ENCODE measurements at regions not wholly inside any gene's neighbourhood (a gene's known extent, or its start where the extent isn't known, plus 50 kb on each side); places are given as distances from the start of the nearest gene placed in this dataset.
"Not testable (repeated sequence)": the region's sequence is repeated elsewhere in the genome, so short reads cannot be mapped to it uniquely, and the experiment has no call there.

DNA sequence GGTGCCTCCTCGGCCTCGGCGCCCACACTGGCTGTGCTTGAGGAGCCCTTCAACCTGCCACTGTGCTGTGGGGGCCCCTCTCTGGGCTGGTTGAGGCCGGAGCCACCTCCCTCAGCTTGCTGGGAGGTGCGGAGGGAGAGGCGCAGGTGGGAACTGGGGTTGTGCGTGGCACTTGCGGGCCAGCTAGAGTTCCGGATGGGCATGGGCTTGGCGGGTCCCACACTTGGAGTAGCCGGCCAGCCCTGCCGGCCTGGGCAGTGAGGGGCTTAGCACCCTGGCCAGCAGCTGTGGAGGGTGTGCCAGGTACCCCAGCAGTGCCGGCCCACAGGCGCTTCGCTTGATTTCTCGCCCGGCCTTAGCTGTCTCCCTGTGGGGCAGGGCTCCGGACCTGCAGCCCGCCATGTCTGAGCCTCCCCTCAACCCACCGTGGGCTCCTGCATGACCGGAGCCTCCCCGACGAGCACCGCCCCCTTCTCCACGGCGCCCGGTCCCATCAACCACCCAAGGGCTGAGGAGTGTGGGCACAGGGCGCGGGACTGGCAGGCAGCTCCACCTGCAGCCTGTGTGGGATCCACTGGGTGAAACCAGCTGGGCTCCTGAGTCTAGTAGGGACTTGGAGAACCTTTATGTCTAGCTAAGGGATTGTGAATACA is 723.8 kb downstream of the DIAPH3 start:
- no peak for DNase-seq

DNA sequence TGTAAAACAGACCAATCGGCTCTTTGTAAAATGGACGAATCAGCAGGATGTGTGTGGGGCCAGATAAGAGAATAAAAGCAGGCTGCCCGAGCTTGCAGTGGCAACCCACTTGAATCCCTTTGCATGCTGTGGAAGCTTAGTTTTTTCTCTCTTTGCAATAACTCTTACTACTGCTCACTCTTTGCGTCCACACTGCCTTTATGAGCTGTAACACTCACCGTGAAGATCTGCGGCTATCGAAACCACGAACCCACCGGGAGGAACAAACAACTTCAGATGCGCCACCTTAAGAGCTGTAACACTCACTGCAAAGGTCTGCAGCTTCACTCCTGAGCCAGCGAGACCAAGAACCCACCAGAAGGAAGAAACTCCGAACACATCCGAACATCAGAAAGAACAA is 722.7 kb downstream of the DIAPH3 start:
- not testable (repeated sequence) for DNase-seq

DNA sequence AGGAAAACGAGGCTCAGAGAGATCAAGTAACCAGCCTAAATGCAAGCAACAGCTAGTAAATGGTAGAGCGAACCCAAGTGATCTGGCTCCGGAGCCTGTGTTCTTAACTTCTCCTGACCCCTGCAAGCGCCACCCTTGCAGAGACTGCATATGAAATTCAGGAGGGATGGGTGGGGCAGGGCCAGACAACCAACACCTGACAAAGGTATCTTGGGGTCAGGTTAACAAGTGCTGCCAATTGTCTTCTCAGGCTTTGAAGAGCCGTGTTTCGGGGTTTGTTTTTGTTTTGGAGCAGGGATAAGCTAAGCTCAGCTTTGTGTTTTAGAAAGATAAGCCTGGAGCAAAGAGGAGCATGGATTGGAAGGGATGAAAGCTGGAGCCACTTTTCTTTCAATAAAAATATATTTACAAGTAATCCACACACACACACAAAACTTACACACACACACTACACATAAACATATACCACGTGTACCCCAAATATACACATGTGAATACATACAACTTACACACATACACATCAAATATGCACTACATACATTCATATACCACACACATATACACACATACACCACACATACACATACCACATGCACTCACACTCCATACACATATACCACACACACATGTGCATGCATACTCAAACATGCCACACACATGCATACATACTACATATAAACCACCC is 722.0 kb downstream of the DIAPH3 start:
- DNase-seq = no peak

DNA sequence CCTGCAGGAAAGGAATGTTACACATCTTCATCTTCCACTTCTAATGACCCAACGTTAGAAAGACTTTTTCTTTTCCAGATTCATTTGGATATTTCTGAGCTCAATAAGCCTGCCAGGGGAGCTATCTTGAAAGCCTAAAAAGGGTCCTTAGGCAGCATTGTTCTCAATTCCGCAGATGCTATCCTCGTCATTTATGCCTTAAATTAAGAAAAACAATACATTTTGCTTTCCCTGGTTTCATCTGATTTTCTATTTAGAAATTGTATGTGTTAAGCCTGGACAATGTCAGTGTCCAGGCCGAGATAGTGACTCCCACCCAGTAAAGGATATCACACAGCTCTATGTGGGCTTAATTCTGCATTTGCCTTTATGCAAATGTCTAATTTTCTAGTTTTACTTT is 721.3 kb downstream of the DIAPH3 start:
- no peak for DNase-seq

DNA sequence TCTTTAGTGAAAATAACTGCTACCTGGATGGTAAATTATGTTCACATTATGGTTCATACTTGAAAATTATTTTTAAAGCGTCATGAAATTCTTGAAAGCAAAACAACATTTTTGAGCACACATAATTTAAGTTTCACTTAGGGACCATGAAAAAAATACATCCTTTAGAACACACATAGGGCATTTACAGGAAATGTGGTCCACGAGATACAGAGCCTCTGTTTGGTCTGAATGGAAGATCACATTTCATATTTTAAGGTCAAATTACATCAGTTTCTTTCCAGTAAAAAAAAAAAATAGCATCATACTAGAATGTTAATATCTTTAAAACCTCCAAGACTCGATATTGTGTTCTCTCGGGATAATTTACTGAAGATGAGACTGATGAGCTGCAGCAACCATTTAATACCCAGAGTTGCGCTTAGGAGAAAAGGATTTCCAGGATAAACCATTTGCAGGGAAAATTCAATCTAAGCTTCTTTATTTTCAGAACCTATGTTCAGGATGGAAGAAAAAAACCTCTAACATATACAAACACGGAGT is 720.7 kb downstream of the DIAPH3 start:
- no peak for DNase-seq

DNA sequence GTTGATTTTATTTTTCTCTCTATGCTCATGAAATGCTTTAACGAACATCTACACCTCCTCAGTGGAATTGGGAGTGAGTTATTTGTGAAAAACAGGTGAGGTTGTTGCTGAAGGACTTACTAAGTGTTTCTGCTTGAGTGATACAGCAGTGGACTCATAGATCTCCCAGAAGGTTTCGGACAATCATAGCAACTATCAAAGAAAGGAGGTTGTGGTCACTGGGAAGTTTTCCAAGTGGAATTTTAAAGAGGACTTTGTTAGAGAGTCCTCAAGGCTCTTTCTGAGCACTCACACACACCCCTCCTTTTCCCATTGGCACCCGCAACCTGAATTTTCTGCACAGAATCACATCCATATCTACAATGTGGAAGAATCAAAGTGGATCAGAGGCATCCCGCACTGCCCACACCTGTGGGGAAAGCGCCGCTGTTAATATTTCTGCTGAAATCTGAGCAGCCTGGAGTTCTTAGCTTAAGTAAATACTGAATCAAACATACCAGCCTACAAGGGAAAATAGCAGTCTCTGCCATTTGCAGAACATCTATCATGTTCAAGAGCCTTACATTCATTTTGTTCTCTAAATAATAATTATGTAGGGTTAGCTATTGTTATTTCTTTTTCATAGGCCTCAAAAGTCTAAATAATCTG is 719.4 kb downstream of the DIAPH3 start:
- DNase-seq = peak; percentile 20

DNA sequence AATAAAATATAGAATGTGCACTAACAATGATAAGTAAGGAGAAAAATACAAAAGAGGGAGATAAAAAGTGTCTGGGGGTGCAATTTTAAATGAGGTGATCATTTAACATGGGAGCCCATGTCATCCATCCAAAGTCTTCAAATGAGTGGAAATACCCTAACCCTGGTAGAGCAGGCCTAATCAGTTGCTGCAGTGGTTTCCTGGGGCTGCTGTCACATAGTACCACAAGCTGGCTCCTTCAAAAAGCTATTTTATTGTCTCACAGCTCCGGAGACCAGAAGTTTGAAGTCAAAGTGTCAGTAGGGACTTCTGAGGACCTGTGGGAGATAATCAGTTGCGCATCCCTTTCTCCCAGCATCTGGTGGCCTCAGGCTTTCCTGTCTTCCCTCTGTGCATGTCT is 717.9 kb downstream of the DIAPH3 start:
- no peak for DNase-seq

DNA sequence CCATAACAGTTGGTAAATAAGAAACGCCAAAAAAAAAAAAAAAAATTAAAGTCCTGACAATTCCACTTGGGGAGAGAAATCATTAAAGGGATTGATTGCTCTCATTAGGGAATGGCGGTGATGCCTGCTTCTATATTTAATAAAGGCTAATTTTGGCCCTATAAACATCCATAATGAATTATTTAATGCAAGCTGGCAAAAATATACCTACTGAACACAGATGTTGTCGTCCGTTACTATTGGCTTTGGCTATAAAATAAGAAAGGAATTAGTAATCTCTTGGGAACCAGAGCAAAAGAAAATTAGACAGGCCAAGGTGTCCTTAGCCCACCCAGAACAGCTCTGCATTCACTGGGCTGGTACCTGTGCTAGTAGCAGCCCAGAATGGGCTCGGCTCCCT is 717.3 kb downstream of the DIAPH3 start:
- DNase-seq = no peak

DNA sequence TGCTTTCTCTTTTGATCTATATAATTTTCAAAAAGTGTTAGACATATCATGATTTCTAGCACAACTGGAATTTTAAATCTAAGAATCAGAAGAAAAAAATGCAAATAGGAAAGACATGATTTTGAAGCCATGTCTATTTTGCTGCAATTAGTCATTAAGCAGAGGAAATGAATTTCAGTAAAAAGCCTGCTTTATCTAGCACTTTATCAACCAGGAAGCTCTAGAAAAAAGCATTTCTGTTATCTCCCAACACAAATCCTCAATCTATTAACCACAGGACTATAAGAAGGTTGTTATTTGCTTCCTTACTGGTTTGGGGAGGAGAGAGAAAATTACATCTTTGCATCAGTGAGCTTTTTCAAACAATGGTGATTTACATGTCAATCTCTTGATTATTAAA is 716.7 kb downstream of the DIAPH3 start:
- DNase-seq = no peak

DNA sequence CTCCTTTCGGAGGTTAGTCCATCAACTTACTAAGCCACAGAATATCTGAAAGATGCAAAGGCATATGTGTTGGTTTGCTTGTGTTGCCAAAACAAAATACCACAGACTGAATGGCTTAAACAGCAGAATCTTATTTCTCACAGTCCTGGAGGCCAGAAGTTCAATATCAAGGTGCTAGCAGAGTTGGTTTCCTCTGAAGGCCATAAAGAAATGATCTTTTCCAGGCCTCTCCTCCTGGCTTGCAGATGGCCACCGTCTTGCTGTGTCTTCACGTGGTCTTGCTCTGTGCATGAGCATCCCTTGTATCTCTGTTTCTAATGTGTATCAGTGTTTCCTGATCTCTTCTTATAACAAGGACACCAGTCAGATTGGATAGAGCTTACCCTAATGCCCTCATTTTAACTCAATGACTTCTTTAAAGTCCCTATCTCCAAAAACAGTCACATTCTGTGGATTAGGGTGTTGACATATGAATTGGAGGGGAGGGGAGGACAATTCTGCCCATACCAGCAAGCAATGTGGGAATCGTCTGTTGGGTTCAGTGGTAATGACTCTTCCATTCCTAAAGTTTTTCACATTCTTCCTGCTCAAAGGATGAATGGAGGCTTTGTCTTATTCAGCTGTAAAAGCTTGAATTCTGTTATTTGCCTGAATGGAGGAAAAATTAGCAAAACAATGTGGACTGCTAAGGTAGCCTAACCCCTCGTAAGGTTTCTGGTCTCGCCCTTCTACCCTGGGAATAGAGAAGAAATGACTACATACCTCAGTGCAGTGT is 715.7 kb downstream of the DIAPH3 start:
- no peak for DNase-seq

DNA sequence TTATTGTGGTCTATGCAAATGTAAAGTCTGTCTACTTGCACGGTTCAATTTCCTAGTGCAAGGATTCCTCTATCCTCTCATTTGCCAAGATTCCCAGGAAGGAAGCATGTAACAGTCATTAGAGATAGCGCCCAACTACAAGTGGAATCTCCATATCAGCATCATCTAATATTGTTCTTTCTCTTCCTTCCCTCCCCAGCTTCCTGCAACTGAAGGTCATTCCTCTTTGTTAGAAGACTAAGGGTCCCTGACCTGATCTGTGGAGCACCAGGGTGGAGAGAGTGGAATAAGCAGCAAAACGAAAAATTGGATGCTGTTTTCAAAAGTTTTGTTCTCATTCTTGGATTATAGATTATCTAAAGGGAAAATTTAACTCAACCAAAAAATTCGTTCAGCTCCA is 714.0 kb downstream of the DIAPH3 start:
- no peak for DNase-seq

DNA sequence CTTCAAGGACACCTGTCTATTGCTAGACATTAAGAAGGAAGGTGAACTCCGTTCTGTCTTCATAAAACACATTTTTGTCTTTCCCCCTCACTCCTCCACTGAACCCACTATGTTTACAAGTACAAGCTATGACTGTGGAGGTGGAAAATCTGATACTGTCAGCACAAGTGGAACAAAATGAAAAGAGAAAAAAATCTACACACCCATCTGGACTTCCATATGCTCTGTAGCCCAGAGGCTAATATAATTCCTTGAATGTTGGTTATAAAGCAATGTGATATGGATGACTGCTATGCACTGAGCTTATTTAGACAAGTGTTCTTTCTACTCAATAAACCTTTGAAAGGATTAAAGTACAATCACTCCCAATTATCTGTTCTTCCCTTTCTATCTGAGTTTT is 713.5 kb downstream of the DIAPH3 start:
- no peak for DNase-seq

DNA sequence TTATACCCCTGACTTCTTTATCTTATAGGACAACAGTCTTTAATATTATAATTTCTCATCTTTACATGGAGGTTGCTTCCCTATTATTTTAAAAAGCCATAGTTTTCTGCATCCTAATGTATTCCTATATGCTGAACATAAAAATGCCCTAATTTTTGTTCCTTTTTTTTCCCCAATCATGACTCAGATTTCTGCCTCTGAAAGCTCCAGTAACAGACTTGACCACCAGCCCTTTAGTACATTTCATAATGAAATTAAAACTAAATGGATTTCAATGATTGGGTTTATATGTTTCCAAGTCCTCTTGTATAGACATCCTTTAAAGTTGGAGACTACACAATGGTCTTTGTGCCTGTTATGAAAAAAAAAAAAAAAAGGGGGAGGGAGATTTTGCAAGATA is 712.5 kb downstream of the DIAPH3 start:
- DNase-seq = no peak

DNA sequence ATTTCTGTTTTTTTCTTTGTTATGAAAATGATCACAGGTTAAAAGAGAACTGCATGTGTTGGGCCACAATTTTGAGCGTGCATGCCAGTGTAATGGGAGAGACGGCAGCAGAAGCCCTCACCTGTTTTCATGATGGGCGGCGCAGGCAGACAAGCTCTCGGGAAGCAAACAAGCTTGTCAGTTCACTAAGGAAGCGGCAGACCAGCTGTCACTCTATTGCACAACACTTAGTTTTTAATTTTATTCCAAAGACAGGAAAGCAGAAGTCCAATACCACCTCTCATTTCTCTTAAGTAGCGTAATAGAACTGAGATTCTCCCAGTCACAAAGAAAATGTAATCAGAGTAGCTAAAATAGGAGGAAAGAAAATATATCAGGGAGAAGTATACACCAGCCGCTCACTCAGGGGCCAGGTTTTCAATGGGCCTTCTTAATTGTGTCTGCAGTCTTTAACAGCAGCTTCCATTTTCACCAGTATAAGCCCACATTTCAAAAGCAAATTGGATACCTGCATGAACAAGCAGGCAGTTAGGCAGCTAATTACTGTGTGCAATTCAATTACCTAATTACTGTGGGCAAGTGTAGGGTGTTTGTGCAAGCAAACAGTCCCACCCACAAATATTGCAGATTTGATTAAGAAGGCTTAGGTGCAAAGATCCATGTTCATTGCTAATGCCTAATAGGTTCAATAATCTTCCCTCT is 711.4 kb downstream of the DIAPH3 start:
- DNase-seq = peak; percentile 56

DNA sequence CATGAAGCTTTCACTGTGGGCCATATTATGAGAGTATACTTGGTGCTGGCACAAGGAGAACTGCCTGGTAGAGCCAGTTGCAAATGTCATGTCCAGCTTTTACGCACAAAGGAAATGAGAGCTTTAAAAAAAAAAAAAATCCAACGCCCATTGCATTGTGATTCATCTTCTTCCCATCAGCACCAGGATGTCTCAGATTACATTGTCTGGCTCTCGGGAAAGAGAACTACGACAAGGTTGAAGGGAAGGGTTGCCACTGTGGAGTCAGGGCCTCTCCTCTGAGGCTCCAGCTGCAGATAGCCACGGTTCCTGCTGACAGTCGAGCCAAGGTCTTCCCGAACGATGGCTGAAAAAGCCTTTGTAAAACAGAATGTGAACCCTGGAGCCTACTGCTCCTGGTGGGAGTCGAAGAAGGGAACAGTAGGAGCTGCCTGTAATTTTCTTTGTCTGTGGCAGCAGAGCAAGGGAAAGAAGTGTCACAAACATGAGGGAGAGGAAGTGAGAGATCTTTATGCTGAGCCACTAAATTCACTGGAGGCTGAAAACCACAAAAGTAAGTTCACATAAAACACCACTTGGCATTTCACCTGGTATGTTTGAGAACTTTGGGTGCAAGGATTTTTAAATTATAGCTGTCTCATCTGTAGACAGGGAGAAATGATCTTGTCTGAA is 704.7 kb downstream of the DIAPH3 start:
- no peak for DNase-seq

DNA sequence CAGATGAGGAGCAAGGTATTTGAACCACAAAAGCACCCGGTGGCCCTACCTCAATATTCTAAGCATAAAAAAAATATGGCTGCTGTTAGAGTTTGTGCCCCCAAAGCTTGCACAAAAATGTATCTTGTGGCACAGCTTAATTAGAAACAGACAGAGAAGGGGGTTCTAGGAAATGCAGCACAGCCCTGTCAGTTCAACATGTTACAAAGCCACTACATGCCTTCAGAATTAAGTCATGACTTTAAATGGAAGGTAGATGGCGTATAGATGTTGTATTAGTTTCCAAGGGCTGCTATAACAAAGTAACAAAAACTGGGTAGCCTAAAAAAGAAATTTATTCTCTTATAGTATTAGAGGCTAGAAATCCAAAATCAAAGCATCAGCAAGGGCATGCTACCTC is 703.8 kb downstream of the DIAPH3 start:
- DNase-seq = no peak

DNA sequence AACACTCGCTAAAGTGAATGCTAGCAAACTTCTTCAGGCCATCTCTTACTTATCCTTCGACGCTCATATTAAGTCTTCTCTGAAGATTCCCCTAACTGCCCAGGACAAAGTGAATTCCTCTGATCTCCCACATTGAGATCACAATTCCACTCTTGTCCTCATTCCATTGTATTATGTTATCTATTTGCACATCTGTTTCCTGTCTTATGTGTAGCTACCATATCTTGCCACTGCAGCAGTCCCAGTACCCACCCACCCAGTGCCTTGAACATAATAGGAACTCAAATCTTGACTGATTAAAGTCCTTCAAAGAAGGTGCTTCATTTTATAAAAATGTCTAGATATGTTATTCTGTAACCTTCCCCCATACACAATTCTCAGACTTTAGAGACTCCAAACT is 702.3 kb downstream of the DIAPH3 start:
- DNase-seq = no peak

DNA sequence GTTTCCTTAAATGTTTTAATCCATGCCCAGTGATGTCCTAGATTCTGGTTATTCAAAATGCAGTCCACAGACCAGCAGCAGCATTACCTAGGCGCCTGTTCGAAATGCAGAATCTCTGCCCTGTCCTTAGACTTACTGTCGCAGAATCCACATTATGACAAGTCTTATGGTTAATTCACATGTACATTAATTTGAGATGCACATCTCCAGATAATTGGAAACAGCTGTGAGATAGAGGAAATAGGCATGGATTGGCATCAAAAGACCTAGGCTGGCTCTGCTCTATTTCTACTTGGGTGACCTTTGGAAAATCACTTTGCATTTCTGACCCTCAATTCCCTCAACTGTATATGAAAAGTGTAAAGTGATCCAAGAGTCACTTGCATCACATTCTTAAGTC is 700.7 kb downstream of the DIAPH3 start:
- no peak for DNase-seq

DNA sequence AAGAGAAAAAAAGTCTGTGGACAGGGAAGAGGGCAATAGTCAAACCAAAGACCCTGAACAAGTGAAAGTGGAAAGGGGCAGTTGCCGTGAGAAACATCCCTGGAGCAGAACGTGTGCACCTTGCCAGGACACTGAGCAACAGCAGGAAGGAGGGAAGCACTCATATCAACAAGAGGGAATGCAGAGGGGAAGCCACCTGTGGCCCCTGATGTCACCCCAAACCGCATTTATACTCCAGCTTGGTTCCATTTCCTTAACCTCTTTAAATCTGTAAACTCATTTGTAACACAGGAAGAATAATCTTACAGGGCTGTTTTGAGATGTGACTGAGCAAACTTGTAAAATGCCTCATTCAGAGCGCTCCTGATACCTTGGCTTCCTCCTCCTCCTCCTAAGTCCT is 698.8 kb downstream of the DIAPH3 start:
- no peak for DNase-seq

DNA sequence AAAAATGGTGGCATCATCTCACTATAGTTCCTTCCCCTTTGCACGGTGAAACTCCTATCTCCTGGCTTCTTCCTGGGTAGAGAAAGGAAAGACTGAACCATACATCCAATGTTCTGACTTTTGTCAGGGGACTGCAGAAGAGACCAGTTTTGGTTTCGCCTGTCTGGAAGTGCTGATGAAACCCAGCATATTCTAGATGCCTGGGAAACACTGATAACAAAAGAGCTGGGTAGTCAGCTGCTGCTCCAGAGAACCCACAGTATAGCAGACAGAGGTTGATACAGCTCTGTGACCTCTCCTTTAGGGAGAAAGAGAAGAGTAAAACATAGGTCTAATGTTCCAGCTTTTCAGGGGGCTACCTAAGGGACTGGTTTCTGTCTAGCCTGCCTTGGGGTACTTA is 695.3 kb downstream of the DIAPH3 start:
- DNase-seq = no peak

DNA sequence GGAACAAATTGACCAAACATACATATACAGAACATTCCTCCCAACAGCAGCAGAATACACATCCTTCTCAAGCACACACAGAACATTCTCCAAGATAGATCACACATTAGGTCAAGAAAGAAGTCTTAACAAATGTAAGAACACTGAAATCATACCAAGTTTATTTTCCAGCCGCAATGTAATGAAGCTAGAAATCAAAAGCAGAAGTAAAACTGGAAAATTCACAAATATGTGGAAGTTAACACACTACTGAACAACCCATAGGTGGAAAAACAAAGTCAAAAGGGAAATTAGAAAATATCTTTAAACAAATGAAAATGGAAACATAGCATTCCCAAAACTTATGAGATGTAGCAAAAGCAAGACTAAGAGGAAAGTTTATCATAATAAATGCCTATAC is 692.6 kb downstream of the DIAPH3 start:
- DNase-seq = no peak

DNA sequence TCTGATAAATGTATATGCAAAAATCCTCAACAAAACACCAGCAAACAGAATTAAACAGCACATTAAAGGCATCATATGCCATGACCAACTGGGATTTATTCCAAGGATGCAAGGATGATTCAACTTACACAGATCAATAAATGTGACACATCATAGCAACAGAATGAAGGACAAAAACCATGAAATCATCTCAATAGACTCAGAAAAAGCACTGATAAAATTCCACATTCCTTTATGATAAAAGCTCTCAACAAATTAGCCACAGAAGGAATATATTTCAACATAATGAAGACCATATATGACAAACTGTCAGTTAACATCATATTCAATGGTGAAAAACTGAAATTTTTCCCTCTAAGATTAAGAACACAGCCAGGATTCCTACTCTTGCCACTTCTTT is 691.6 kb downstream of the DIAPH3 start:
- no peak for DNase-seq

Data from NCI-H345 (cell line).